ENCODE measurements at regions not wholly inside any gene's neighbourhood (a gene's known extent, or its start where the extent isn't known, plus 50 kb on each side); places are given as distances from the start of the nearest gene placed in this dataset.

GRCh38 chr4:56247646-56248045 lies 139.6 kb downstream of the AASDH start:
- TF ChIP-seq PATZ1 (CRISPR knock-in tag; IDR thresholded peaks at IDR 0.05; ENCODE audit: borderline replicate concordance) (no peak), SNAI2 (CRISPR knock-in tag; IDR thresholded peaks at IDR 0.05) (no peak), ZNF8 (CRISPR knock-in tag; IDR thresholded peaks at IDR 0.05) (no peak), ZNF565 (CRISPR knock-in tag; conservative IDR thresholded peaks at IDR 0.05; ENCODE audit: low read depth) (no peak), ZNF70 (CRISPR knock-in tag; IDR thresholded peaks at IDR 0.05) (no peak), ZFP30 (CRISPR knock-in tag; IDR thresholded peaks at IDR 0.05) (no peak), RARB (CRISPR knock-in tag; IDR thresholded peaks at IDR 0.05) (no peak), PPARA (CRISPR knock-in tag; IDR thresholded peaks at IDR 0.05; ENCODE audit: borderline replicate concordance) (no peak), OSR1 (CRISPR knock-in tag; IDR thresholded peaks at IDR 0.05) (no peak), ESRRG (CRISPR knock-in tag; IDR thresholded peaks at IDR 0.05) (no peak), POU6F1 (CRISPR knock-in tag; IDR thresholded peaks at IDR 0.05; ENCODE audit: borderline replicate concordance, low read depth) (no peak), ZFP3 (CRISPR knock-in tag; IDR thresholded peaks at IDR 0.05) (no peak), GLIS3 (CRISPR knock-in tag; IDR thresholded peaks at IDR 0.05) (no peak)
- TF ChIP-seq, protein P1, sequence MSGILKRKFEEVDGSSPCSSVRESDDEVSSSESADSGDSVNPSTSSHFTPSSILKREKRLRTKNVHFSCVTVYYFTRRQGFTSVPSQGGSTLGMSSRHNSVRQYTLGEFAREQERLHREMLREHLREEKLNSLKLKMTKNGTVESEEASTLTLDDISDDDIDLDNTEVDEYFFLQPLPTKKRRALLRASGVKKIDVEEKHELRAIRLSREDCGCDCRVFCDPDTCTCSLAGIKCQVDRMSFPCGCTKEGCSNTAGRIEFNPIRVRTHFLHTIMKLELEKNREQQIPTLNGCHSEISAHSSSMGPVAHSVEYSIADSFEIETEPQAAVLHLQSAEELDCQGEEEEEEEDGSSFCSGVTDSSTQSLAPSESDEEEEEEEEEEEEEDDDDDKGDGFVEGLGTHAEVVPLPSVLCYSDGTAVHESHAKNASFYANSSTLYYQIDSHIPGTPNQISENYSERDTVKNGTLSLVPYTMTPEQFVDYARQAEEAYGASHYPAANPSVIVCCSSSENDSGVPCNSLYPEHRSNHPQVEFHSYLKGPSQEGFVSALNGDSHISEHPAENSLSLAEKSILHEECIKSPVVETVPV (CRISPR knock-in tag; IDR thresholded peaks at IDR 0.05): no peak
- ATAC-seq: no peak

- TF ChIP-seq ZNF8 (CRISPR knock-in tag; IDR thresholded peaks at IDR 0.05): no peak
- ATAC-seq: no peak
Observed at GRCh38 chr4:56246233-56246610, 141.1 kb downstream of the AASDH start.

- TF ChIP-seq ZFP3 (CRISPR knock-in tag; IDR thresholded peaks at IDR 0.05) (peak; percentile 69; the same call in 1 of the 2 replicates), ARNTL (CRISPR knock-in tag; IDR thresholded peaks at IDR 0.05; ENCODE audit: borderline replicate concordance, low read depth) (no peak), ISL1 (CRISPR knock-in tag; IDR thresholded peaks at IDR 0.05) (no peak), POU6F1 (CRISPR knock-in tag; IDR thresholded peaks at IDR 0.05; ENCODE audit: borderline replicate concordance, low read depth) (no peak), GLIS3 (CRISPR knock-in tag; IDR thresholded peaks at IDR 0.05) (no peak), ZNF8 (CRISPR knock-in tag; IDR thresholded peaks at IDR 0.05) (no peak)
- ATAC-seq: no peak
Observed at GRCh38 chr4:56245547-56246232, 141.6 kb downstream of the AASDH start.

DNA sequence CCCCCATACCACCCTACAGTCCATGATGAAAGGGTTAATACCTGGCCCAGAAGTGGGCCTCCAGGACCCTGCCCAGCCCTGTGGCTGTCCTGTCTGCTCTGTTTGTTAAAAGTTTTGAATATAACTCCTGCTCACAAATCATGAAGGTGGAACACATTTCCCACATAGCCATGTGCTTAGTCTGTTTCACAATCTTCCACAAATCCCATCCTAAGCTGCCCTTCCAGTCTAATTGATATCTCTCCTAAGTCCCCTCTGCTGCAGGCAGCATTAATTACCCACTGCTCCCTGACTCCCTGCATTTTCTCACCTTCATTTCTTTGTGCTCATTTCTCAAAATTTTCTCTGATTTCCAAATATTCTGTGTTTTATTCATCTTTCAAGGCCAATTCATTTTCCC lies 142.6 kb downstream of the AASDH start:
- TF ChIP-seq POU6F1 (CRISPR knock-in tag; IDR thresholded peaks at IDR 0.05; ENCODE audit: borderline replicate concordance, low read depth): no peak
- TF ChIP-seq CREB5 (CRISPR knock-in tag; IDR thresholded peaks at IDR 0.05; ENCODE audit: low read depth): no peak
- TF ChIP-seq ARNTL (CRISPR knock-in tag; IDR thresholded peaks at IDR 0.05; ENCODE audit: borderline replicate concordance, low read depth): no peak
- no peak for TF ChIP-seq BACH2 (CRISPR knock-in tag; IDR thresholded peaks at IDR 0.05; ENCODE audit: borderline replicate concordance)
- TF ChIP-seq PATZ1 (CRISPR knock-in tag; IDR thresholded peaks at IDR 0.05; ENCODE audit: borderline replicate concordance): no peak
- no peak for TF ChIP-seq TOX (CRISPR knock-in tag; IDR thresholded peaks at IDR 0.05; ENCODE audit: borderline replicate concordance)
- TF ChIP-seq ESRRG (CRISPR knock-in tag; IDR thresholded peaks at IDR 0.05): no peak
- no peak for TF ChIP-seq ISL1 (CRISPR knock-in tag; IDR thresholded peaks at IDR 0.05)
- TF ChIP-seq ZFP30 (CRISPR knock-in tag; IDR thresholded peaks at IDR 0.05): no peak
- TF ChIP-seq SNAI2 (CRISPR knock-in tag; IDR thresholded peaks at IDR 0.05): no peak
- no peak for TF ChIP-seq GLIS3 (CRISPR knock-in tag; IDR thresholded peaks at IDR 0.05)
- no peak for TF ChIP-seq OSR1 (CRISPR knock-in tag; IDR thresholded peaks at IDR 0.05)
- TF ChIP-seq ZC3H10 (CRISPR knock-in tag; IDR thresholded peaks at IDR 0.05): no peak
- TF ChIP-seq ZNF8 (CRISPR knock-in tag; IDR thresholded peaks at IDR 0.05): no peak
- TF ChIP-seq TCF4 (CRISPR knock-in tag; IDR thresholded peaks at IDR 0.05; ENCODE audit: borderline replicate concordance): no peak
- TF ChIP-seq, protein P1 (CRISPR knock-in tag; IDR thresholded peaks at IDR 0.05): no peak
- no peak for TF ChIP-seq ZNF565 (CRISPR knock-in tag; conservative IDR thresholded peaks at IDR 0.05; ENCODE audit: low read depth)
- ATAC-seq: no peak
